Endothelial cell (in vitro differentiated cells): ENCODE measurements at regions not wholly inside any gene's neighbourhood (a gene's known extent, or its start where the extent isn't known, plus 50 kb on each side); places are given as distances from the start of the nearest gene placed in this dataset.
"Not testable (repeated sequence)": the region's sequence is repeated elsewhere in the genome, so short reads cannot be mapped to it uniquely, and the experiment has no call there.

ENCODE experiments used
- DNase-seq: peaks from one replicate; pipeline ENCODE4 v3.0.0; 2021; ENCODE audit warnings: low spot score
- H3K27ac Mint-ChIP-seq: one replicate; pipeline ENCODE4 v1.8.0; 2021; ENCODE audit warnings: mixed read lengths, inconsistent platforms; ENCODE audit not compliant: unreplicated experiment
- H3K27me3 Mint-ChIP-seq: one replicate; pipeline ENCODE4 v1.8.0; 2021; ENCODE audit warnings: mild to moderate bottlenecking, moderate library complexity, mixed read lengths, inconsistent platforms; ENCODE audit not compliant: unreplicated experiment
- H3K36me3 Mint-ChIP-seq: one replicate; pipeline ENCODE4 v1.8.0; 2021; ENCODE audit warnings: mild to moderate bottlenecking, low read depth, mixed read lengths, inconsistent platforms; ENCODE audit not compliant: unreplicated experiment
- H3K4me1 Mint-ChIP-seq: one replicate; pipeline ENCODE4 v1.8.0; 2021; ENCODE audit warnings: mild to moderate bottlenecking, mixed read lengths, inconsistent platforms; ENCODE audit not compliant: unreplicated experiment
- H3K4me3 Mint-ChIP-seq: one replicate; pipeline ENCODE4 v1.8.0; 2021; ENCODE audit warnings: mild to moderate bottlenecking, mixed read lengths, inconsistent platforms; ENCODE audit not compliant: unreplicated experiment
- H3K9me3 Mint-ChIP-seq: one replicate; pipeline ENCODE4 v1.8.0; 2021; ENCODE audit warnings: mixed read lengths, inconsistent platforms; ENCODE audit not compliant: unreplicated experiment
- TF ChIP-seq, protein P1 (sequence below): fragments of 200-600 bp; sonication (generic); IDR thresholded peaks from one replicate; pipeline ENCODE4 v1.5.0; 2021; ENCODE audit warnings: antibody characterized with exemption; ENCODE audit not compliant: unreplicated experiment

DNA sequence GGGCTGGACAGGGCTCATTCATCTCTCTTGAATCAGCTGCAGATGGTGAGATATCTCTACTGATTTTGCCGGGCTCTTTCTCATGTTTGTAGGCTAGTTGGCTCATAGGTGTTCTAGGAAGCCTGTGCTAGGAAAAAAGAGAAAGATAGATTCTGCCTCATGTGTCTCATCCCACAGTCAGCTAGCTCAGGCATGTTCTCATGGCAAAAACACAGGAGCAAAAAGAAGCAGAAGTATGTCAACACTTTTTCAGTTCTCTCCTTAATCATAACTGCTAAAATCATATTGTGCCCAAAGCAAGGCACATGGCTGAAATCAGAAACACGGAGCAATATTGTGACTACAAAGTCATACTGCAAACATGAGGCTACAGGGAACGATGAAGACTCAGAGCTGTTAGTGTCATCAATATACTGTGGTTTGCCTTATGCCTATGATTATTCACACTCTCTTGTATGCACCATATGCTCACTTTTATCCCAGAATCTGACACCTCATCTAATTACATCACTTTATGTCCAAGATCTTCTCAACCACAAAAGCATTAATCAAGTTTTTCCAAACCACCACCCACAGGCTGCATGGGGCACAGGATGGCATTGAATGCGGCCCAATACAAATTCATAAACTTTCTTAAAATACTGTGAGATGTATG lies 571.9 kb upstream of the CNTNAP5 start:
- DNase-seq = no peak
- Mint-ChIP-seq H3K27me3 (no peaks in the 10 kb centered on the region), H3K27ac (no peak overlapping the region), H3K4me1 (no peaks in the 10 kb centered on the region), H3K4me3 (no peak overlapping the region), H3K9me3 (no peaks in the 10 kb centered on the region), H3K36me3 (no peaks in the 10 kb centered on the region)
- TF ChIP-seq, protein P1, sequence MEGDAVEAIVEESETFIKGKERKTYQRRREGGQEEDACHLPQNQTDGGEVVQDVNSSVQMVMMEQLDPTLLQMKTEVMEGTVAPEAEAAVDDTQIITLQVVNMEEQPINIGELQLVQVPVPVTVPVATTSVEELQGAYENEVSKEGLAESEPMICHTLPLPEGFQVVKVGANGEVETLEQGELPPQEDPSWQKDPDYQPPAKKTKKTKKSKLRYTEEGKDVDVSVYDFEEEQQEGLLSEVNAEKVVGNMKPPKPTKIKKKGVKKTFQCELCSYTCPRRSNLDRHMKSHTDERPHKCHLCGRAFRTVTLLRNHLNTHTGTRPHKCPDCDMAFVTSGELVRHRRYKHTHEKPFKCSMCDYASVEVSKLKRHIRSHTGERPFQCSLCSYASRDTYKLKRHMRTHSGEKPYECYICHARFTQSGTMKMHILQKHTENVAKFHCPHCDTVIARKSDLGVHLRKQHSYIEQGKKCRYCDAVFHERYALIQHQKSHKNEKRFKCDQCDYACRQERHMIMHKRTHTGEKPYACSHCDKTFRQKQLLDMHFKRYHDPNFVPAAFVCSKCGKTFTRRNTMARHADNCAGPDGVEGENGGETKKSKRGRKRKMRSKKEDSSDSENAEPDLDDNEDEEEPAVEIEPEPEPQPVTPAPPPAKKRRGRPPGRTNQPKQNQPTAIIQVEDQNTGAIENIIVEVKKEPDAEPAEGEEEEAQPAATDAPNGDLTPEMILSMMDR = no peak

DNA sequence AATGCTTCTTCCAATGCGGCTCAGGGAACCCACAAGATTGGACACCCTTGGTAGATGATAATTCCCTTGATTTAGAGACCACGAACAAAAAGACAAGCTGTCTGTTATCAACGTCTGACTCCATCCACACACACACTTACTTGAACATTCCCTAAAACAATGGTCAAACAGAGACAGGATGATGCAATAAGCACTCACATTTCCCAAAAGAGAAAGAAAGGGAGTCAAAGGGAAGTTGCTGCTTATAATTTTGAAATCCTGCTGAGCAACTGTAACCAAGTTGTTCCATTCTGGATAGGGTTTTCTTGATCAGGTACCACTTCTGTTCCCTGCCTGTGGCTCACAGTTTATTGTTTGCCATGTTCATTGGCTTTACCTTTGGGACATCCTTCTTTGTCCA lies 571.3 kb upstream of the CNTNAP5 start:
- Mint-ChIP-seq H3K4me3 (no peak overlapping the region), H3K27me3 (no peaks in the 10 kb centered on the region), H3K4me1 (no peaks in the 10 kb centered on the region), H3K9me3 (no peaks in the 10 kb centered on the region), H3K36me3 (no peaks in the 10 kb centered on the region), H3K27ac (no peak overlapping the region)
- TF ChIP-seq, protein P1 = no peak
- no peak for DNase-seq

DNA sequence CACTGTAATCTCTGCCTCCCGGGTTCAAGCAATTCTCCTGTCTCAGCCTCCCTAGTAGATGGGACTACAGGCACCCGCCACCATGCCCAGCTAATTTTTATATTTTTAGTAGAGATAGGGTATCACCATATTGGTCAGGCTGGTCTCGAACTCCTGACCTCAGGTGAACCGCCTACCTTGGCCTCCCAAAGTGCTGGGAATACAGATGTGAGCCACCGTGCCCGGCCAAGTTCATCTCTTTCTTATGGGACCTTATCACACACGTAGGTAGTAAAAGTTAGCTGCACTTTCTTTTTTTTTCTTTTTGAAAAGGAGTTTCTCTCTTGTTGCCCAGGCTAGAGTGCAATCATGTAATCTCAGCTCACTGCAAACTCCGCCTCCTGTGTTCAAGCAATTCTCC lies 569.9 kb upstream of the CNTNAP5 start:
- DNase-seq, H3K4me3 Mint-ChIP-seq, H3K9me3 Mint-ChIP-seq, H3K36me3 Mint-ChIP-seq, H3K27ac Mint-ChIP-seq, H3K4me1 Mint-ChIP-seq, H3K27me3 Mint-ChIP-seq: not testable (repeated sequence)

DNA sequence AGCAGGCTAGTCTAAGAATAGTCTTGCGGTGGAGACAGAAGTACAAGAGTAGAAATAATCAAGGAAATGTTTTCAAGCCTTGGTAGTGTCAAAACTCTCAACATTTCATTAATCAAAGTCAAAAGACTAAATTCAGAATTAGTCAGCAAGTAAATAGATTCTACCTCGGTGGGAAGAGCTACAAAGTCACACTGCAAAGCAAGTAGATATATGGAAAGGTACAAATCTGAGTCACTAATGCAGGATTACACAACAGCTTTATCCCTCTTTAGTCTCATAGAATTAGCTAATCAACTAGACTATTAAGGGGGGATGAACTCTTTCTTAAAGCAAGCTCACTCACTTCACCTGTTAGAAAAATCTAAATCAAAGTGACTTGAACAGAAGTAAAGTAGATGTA lies 568.7 kb upstream of the CNTNAP5 start:
- no peaks in the 10 kb centered on the region for H3K4me1 Mint-ChIP-seq
- H3K27ac Mint-ChIP-seq = no peak overlapping the region
- no peaks in the 10 kb centered on the region for H3K27me3 Mint-ChIP-seq
- no peaks in the 10 kb centered on the region for H3K36me3 Mint-ChIP-seq
- H3K4me3 Mint-ChIP-seq = no peak overlapping the region
- no peaks in the 10 kb centered on the region for H3K9me3 Mint-ChIP-seq
- no peak for DNase-seq
- TF ChIP-seq, protein P1 = no peak

DNA sequence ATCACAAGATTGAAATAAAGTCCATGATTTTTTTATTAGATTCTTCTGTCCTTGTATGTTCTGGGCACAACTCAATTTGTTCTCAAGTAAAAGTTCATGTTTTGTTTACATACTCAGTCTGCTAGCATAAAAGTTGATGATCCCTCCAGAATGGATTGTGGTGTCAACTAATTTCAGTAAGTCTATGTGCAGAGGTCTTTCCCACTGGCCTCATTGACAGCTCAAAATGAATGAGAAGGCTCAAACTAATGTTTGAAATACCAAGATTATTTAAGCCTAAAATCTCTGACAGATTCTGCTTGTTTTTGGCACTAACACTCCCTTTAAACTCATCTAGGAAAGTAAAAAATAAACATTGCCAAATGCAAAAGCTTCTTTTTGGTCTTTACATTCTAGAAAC lies 561.2 kb upstream of the CNTNAP5 start:
- peaks cover 2% of the 10 kb centered on the region for H3K27me3 Mint-ChIP-seq
- no peak for DNase-seq
- H3K4me1 Mint-ChIP-seq = no peaks in the 10 kb centered on the region
- no peaks in the 10 kb centered on the region for H3K9me3 Mint-ChIP-seq
- no peak overlapping the region for H3K4me3 Mint-ChIP-seq
- no peak overlapping the region for H3K27ac Mint-ChIP-seq
- no peaks in the 10 kb centered on the region for H3K36me3 Mint-ChIP-seq
- TF ChIP-seq, protein P1 = no peak

DNA sequence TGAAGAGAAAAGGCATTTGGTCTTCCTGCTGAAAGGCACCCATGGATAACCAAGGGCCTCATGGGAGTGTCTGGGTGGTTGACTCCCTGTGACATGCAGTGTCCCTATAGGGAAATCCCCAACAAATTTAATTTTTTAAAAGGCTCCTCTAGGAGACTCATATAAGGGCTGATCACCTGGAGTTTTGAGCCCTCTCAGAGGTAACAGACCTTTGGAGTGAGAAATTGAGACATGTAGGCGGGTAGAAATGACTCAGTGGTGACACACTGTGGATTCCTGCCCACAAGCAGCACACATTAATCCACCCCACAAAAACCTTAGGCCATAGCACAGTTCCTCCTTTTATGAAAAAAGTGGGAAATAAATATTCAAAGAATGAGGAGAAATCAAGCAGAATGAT lies 557.0 kb upstream of the CNTNAP5 start:
- TF ChIP-seq, protein P1 = no peak
- DNase-seq = no peak
- Mint-ChIP-seq H3K4me3 (no peak overlapping the region), H3K9me3 (no peaks in the 10 kb centered on the region), H3K27ac (no peak overlapping the region), H3K4me1 (no peaks in the 10 kb centered on the region), H3K27me3 (peaks cover 2% of the 10 kb centered on the region), H3K36me3 (no peaks in the 10 kb centered on the region)
